ENCODE measurements at regions not wholly inside any gene's neighbourhood (a gene's known extent, or its start where the extent isn't known, plus 50 kb on each side); places are given as distances from the start of the nearest gene placed in this dataset.
"Not testable (repeated sequence)": the region's sequence is repeated elsewhere in the genome, so short reads cannot be mapped to it uniquely, and the experiment has no call there.

DNA sequence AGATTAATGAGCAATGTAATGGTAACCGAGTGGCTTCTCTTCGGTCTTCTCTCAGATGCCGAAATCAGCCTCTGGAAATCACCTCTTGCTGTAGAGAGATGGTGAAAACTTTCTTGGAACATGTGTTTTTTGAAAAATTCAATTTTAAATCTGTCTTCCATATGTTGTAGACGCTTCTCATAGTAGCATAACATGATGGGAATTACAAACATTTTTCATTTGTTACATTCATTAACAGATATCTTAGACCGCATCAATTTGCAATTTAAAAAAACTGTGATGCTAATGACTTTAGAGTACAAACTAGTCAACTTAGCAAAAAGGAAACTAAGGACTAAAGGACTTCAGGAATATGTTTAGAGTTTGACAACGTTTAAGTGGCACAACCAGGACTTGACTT, 275.2 kb downstream of the ASXL3 start:
- DNase-seq, result no peak

DNA sequence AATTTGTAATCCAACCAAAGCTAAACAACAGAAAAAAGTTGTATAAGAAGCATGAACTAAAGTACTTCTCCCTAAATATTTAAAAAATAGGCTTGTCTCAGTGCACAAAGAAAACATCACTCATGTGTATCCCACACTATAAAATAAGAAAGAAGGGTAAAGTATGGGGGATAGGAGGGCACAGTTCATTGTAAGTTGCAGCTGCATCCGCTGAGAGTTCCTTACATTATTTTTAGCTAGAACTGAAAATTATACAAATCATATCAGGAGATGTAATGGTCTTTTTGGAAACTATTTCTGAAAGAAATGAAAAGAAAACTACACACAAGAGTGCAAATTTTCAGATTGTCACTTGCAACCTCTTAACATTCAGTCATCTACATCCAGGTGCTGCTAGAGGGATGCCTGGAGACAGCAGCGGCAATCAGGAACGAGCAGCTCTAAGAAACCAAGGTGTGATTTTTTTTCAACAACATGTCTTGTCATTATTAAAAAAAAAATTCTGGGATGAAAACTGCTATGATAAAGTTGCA, 273.6 kb downstream of the ASXL3 start:
- no peak for DNase-seq

DNA sequence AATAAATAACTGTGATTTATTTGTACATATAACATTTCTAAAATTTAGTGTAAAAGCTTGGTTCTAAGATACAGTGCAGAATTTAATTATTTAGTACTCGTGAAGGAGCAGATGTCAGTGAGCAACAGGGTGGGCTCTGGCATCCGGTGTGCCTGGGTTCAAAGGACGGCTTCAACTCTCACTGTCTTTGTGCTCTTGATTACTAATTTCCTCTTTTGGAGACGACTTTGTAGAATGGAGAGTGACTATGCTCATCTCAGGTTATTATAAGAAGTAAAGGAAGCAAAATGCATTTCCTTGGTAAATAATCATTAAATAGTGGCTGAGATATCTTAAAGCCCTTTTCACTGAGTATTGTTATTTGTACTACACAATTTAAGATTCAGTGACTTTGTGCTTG, 271.7 kb downstream of the ASXL3 start:
- no peak for DNase-seq

DNA sequence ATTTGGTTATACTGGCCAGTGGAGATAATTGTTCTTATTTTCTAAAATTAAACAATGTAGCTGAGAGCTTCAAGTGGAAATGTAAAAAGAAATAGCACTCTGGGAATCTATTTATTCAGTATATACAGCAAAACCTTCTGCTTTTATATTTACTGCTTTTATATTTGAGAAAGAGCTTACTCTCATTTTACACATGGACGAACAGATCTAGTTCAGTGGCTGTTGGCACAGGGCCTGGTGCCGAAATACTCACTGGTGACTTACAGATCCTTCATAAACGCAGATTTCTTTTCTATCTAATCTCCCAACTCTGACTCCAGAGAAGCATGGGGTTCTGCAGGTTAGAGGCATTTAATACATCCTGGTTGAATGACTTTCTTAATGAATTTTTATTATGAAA, 266.2 kb downstream of the ASXL3 start:
- no peak for DNase-seq

DNA sequence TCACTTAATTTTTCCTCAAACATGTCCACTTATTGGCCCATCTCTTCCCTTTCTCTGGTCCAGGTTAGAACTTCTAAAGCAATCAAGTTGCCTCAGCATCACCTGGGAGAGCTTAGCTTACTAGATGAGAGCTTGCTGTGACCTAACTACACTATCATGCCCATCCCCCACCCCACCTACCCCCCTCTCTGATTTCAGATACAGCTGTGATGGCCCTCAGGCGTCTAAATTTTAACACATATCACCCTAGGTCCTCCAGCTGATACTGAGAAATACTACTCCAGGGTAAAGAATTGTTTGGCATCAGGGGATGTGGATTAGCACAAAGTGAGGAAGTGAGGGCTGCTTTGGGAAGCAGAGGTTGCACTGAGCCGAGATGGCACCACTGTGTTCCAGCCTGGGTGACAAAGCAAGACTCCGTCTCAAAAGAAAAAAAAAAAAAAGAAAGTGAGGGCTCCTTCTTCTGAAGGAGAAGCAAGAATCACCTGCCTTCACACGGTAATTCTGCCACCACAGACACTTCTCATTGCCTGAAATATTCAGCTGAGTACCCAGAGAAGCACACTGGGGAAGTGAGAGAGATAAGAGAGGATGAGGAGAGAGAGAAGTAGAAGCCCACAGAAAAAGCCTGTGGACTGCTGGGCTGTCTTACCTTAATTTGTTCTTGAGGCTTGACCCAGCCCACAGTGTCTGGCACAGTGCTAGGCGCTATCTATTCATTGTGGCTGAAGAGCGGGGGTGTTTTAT, 263.4 kb downstream of the ASXL3 start:
- DNase-seq, result no peak

DNA sequence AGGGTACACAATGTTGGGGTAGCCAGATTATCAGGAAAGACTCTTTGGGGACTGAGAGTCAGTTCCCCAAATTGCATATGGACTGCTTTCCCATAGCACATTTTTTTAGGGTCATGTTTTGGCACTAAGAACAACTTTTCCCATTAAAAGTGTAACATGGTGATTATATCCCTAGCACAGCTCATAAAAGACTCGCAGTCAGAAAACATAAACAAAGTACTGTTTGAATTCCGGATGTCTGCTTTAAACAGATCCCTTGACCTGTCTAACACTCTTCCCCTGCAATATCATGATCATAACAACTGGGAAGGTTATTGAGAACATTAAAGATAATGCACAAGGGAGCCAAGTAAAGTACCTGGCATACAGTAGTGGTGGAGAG, 262.2 kb downstream of the ASXL3 start:
- DNase-seq, result no peak

DNA sequence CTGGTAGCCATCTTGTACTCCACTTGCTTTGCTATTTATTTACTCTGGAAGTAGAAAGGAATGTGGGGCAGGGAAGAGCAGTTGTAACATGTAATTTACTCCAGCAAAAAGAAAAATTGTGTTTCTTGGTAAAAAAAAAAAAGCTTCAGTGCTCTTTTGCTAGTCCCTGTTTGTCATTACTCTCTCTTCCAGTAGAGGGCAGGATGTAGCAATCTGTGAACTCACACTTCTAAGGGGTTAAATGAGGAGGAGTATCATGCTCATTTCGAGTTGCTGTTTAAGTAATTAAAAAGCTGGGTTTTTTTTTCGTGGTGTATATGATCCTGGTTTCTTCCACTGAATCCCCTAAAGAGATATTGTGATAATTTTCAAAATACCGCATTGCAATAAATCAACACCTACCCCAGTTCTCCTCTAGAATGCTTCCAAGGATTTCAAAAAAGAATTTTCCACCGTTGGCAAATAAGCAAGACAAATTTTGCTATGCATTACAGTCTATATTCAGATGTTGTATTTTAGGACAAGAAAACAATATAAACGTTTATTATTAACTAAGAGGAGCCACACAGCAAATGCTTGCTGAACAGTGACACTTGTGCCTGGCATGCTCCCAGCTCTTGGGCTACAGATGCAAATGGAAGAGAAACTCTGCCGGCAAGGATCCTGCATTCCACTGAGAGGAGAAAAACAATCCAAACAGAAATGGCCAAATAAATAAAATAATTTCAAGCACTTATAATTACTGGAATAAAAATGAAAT, 261.6 kb downstream of the ASXL3 start:
- DNase-seq, result peak; percentile 32 to 81

DNA sequence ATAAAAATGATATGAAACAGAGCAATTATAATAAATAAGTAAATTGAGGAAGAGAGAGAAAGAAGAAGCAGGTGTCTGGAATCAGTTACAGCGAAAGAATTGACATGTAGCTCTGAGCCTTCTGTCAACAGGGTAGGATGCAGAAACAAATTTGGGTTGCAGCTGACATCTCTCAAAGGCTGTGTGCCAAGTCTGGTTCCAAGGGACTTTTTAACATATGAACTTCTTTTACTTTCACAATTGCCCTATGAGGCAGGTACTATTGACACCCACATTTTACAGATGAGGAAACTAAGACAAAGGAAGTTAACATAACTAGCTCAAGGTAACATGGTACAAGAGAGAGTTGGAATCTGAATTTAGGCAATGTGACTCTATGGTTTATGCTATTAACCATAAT, 260.0 kb downstream of the ASXL3 start:
- DNase-seq, result no peak

DNA sequence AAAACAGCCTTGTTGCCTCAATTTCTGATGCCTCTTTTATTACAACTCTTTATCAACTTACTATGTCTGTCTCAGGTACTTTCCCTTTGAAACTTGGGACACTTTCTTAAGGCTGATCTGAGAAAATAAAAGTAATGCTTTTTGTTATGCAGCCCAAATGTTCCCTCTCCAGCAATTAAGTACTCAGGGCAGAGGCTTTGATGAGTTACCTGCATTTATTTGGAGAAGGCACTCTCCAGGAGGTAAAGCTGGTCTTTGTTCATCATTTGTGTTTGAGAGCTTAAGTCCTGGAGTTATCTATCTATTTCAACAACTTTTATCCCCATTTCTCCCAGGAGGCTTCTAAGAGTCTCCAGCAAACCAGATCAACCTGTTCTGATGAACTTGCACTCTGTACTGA, 259.2 kb downstream of the ASXL3 start:
- no peak for DNase-seq

DNA sequence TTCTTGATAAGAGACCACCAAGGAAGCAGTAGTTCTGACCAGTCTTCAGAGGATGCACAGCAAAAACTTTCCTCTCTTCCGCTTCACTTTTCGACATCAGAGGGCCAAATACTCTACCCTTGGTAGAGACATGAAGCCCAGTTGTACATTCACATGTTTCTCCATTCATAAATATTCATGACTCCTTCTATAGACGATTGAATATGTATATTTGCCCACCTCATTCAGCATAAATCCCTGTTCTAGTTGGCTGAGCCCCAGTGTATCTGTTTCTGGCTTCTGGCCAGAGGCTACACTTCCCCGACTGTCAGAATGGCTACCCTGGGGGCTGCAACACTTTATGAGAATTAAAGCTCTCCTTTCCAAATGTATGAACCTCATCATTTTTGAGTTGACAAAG, 258.5 kb downstream of the ASXL3 start:
- peak in 1 of 2 experiments; percentile 35 for DNase-seq

DNA sequence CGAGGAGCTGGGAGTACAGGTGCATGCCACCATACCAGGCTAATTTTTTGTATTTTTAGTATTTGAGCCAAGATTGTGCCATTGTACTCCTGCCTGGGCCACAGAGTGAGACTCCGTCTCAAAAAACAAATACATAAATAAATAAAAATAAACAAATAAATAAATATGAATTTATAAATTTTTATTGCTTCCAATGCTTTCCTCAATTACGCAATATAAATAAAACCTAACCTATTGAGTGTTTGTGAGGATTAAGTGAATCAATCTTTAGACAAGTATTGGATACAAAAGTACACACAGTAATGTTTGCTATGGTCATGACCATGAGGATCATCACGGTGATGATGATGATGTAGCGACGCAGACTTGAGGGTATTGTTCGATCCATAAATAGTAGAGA, 257.4 kb downstream of the ASXL3 start:
- DNase-seq, result no peak

DNA sequence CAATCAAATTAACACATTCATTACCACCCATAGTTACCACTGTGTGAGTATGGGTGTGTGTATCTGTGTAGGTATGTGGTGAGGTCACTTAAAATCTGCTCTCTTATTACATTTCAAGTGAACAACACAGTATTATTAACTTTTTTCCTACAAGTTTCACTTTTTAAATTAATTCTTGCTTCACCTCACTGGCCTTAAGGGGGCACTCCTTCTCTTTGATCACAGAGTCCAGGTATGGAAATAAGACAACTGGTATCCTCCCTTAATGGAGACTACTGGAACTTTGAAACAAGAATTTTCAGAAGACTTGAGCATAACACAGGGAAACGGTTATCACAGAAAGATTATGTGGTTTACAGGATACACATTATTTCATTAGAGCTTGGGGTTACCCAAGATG, 255.8 kb downstream of the ASXL3 start:
- peak in 1 of 2 experiments; percentile 29 for DNase-seq

DNA sequence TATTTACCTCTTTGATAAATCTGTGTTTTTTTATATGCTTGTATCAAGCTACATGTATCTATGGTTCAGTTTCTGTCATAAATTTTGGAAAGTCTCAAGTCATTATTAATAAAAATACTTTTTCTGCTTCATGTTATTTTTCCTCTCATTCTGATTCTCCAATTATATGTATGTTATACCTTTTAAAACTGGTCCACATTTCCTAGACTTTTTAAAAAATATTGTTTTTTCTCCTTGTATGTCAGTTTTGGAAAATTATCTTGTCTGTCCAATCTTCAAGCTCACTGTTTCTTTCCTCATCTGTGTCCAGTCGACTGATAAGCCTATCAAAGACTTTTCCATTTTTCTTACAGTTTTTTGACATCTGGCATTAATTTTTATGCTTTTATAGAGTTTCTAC, 253.4 kb downstream of the ASXL3 start:
- no peak for DNase-seq

DNA sequence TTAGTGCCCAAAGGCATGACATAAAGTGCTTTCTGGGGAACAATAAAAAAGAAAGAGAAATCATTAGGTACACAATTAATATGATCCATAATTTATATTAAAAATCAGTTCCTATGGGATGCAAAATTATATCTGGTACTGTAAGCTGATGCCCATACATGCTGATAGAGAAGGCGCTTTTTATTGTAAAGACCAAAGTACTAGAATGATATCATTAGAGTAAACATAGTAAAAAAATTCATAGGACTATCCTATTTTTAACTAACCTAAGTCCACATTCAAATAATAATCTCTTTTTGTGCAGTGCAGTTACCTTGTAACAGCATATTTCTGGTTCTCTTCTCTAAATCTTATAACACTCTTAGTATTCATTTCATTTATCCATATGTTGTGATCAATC, 252.2 kb downstream of the ASXL3 start:
- no peak for DNase-seq

DNA sequence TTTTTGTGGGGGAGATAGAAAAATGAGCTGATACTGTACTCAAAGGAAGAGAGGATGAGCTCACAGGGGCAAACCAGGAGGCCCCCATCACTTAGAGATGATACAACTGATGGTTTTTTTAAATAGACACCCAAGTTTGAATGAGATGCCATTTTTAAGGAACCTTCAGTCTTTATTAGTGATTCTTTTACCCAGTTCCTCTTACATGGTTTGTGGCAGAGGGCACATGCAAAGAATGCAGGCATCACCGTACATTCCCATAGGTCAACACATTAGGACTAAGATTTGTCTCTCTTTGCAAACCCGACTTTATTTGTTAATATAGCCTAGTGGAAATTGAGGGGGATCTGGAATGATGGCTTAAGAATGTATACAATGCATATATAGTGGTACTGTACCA, 250.9 kb downstream of the ASXL3 start:
- no peak for DNase-seq

DNA sequence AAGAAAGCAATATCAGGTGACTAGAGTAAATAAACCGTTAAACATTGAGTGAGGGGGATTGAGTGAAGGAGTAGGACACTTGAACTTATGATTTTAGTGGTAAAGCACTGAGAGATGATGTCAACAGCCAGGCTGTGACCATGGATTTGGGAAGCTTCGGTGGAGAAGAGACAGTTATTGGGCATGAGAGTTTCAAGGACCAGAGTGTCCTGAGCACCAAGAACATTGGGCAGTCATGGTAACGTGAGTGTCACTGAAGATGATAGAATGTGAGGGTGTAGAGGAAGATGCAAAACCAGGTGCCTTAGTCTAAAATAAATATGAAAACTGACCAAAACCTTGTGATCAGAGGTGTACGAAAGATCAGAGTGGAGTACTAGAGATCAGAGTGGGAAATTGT, 248.1 kb downstream of the ASXL3 start:
- DNase-seq, result no peak

DNA sequence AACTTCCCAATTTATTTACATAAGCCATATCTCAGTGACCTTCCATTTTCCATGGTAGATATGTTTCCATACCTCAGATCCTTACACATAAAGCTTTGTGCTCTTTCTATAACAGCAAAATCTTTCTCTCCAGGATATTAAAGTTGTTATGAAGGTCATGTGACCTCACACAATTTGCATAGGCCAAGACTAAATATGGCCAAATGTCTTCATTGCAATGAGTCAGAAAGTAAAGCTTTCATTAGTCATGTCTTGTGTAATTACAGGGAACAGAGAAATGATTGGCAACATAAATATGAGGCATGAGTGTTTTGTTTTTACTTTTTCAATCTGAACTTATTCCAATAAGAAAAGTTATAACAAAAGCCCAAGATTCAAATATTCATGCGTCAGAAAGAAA, 243.5 kb downstream of the ASXL3 start:
- DNase-seq, result no peak

DNA sequence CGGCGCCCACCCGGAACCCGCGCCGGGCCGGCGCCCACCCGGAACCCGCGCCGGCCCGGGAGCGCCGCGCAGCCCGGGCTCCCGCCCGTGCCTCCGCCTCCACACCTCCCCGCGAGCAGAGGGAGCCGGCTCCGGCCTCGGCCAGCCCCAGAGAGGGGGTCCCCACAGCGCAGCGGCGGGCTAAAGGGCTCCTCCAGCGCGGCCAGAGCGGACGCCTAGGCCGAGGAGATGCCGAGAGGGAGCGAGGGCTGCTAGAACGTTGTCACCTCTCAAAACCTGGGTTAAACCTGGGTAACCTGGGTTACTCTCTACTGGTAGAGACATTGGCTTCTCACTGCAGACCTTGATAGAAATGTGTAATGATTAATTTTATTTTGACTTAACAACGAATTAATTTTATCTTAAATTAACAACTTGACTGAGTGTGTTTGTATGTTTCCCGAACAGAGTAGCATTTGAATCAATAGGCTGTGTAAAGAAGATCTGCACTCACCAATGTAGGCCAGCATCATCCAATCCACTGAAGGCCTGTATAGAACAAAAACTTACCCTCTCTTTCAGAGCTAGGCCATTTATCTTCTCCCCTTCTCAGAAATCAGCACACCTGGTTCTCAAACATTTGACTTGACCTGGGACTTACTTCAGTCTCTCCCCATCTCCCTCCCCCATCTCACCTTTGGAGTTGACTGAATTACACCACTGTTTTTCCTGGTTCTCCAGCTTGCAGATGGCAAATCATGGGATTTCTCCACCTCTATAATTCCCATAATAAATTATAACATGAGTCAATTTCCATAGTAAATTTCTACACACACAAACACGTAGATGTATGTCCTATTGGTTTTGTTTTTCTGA, 242.7 kb downstream of the ASXL3 start:
- no peak for DNase-seq

DNA sequence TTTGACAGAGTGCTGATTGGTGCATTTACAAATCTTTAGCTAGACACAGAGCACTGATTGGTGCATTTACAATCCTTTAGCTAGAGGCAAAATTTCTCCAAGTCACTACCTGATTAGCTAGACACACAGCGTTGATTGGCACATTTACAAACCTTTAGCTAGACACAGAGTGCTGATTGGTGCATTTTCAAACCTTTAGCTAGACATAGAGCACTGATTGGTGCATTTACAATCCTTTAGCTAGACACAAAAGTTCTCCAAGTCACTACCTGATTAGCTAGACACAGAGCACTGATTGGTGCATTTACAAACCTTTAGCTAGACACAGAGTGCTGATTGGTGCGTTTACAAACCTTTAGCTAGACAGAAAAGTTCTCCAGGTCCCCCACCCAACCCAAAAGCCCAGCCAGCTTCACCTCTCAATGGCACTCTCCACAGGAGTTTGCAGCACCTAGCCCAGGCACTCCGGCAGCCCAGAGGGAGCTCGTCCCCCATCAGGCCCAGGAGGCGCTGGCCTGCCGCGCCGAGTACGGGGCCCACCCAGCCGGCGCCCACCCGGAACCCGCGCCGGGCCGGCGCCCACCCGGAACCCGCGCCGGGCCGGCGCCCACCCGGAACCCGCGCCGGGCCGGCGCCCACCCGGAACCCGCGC, 241.8 kb downstream of the ASXL3 start:
- not testable (repeated sequence) for DNase-seq

DNA sequence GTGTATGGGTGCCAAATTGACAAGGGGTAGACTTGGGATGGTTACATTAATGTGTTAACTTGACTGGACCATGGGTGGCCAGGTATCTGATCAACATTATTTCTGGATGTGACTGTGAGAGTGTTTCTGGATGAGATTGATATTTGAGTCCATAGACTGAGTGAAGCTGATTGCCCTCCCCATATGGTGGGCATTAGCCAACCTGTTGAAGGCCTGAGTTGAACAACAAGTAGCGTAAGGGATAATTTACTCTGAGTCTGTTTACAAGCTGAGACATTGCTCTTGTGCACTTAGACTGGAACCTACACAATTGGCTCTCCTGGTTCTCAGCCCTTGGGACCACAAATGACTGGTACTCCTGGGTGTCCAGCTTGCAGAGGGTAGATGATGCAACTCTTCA, 240.1 kb downstream of the ASXL3 start:
- DNase-seq, result no peak

DNA sequence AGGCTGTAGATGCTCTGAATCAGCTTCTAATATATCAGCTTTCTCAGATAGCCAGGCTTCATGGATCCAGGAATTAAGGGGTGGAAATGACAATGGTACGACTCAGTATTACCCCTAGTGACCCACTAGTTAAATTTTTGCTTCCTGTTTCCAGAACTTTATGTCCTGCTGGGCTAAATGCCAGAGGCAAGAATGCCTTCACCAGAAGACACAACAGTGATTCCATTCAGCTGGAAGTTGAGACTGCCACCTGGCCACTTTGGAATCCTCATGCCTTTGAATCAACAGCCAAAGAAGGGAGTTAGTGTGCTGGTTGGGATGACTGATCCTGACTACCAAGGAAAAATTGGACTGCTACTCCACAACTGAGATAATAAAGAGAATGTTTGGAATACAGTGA, 239.1 kb downstream of the ASXL3 start:
- DNase-seq, result no peak

DNA sequence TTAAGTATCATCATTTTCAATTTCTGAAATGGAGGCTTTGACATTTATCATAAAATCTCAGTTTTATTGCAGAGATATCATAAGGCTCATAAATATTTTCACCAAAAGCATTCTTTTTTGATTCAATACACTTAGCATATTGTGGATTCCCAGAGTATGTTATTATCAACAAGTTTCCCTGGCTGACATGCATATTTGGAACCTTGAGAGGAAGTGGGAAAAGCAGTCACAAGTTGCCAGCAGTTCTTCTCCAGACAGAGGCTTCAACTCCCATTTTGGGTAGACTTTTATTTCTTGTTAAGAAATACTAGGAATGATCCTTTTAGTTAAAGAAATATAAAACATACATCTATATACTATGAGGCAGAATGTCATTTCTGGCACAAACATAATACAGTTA, 236.5 kb downstream of the ASXL3 start:
- no peak for DNase-seq

DNA sequence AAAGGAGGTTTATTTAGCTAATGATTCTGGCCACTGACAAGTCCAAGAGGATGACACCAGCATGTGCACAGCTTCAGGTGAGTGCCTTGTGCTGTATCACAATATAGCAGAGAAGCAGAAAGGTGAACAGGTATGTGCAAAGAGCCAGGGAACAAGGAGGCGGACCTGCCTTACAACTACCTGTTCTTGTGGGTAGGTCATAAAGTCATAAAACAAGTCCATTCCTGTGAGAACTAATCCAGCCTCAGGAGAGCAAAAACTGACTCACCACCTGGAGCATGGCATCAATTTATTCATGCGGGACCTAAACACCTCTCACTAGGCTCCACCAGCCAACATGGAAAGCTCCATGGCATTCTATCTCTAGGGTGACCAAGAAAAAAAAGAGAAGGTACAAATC, 234.2 kb downstream of the ASXL3 start:
- peak in 1 of 2 experiments; percentile 5 for DNase-seq
